GM13977 (cell line): ENCODE measurements at regions not wholly inside any gene's neighbourhood (a gene's known extent, or its start where the extent isn't known, plus 50 kb on each side); places are given as distances from the start of the nearest gene placed in this dataset.

Experiments used
- DNase-seq: peaks from one replicate; pipeline ENCODE4 v3.0.0; 2012; ENCODE audit warnings: low spot score
- CTCF ChIP-seq: IDR thresholded peaks from 2 replicates; pipeline ENCODE4 v1.5.1; 2012; ENCODE audit warnings: mild to moderate bottlenecking, control low read depth; ENCODE audit not compliant: insufficient read depth; ENCODE audit errors: extremely low read depth, missing control alignments
- in situ Hi-C: fragments of 300-500 bp; cut with MboI; formaldehyde crosslinking; loops from one replicate; pipeline ENCODE4 v1.12.0; 2022; ENCODE audit warnings: low sequenced_read_pairs, low pct_unique_long_range_greater_than_20kb, mixed read lengths, inconsistent platforms; ENCODE audit not compliant: unreplicated experiment

- no peak for DNase-seq
- in situ Hi-C loops, result no loop called here
- TF ChIP-seq CTCF, result no peak
Observed at GRCh38 chr10:28915989-28916588, 238.8 kb downstream of the BAMBI start.

- no peak for TF ChIP-seq CTCF
- in situ Hi-C loops, result no loop called here
- DNase-seq, result no peak
Observed at GRCh38 chr10:28920091-28920490, 242.8 kb downstream of the BAMBI start.

- DNase-seq, result no peak
- TF ChIP-seq CTCF, result no peak
- in situ Hi-C loops, result no loop called here
Observed at GRCh38 chr10:28922127-28922526, 244.8 kb downstream of the BAMBI start.

GRCh38 chr10:28922861-28923260, 245.5 kb downstream of the BAMBI start:
- in situ Hi-C loops, result no loop called here
- DNase-seq, result no peak
- TF ChIP-seq CTCF, result no peak

GRCh38 chr10:28924717-28925116, 247.4 kb downstream of the BAMBI start:
- TF ChIP-seq CTCF, result no peak
- in situ Hi-C loops, result no loop called here
- DNase-seq, result no peak

- TF ChIP-seq CTCF, result no peak
- no peak for DNase-seq
- in situ Hi-C loops, result no loop called here
Observed at GRCh38 chr10:28925121-28925663, 247.9 kb downstream of the BAMBI start.
